K562 (cell line): ENCODE measurements at regions not wholly inside any gene's neighbourhood (a gene's known extent, or its start where the extent isn't known, plus 50 kb on each side); places are given as distances from the start of the nearest gene placed in this dataset.

Experiments used
- CBX2 ChIP-seq: fragments of 200-600 bp; sonication (generic); IDR thresholded peaks from one replicate; pipeline ENCODE4 v1.6.1; 2012; ENCODE audit warnings: mild to moderate bottlenecking, low read length, inconsistent platforms; ENCODE audit not compliant: insufficient read depth, poor library complexity, severe bottlenecking
- E2F8 ChIP-seq: fragments of 450-650 bp; IDR thresholded peaks from 2 replicates; pipeline ENCODE4 v1.7.1; 2018; ENCODE audit warnings: mild to moderate bottlenecking, low read depth; ENCODE audit not compliant: partially characterized antibody
- ESRRB ChIP-seq: fragments of 250-450 bp; sonication (Bioruptor Pico); IDR thresholded peaks from 2 replicates; pipeline ENCODE4 v1.5.0; 2020; ENCODE audit warnings: mild to moderate bottlenecking, moderate library complexity, borderline replicate concordance
- ETS2 ChIP-seq: IDR thresholded peaks from 2 replicates; pipeline ENCODE4 v1.6.1; 2016; ENCODE audit warnings: borderline replicate concordance, missing genetic modification characterization, mild to moderate bottlenecking, moderate library complexity, missing compliant biosample characterization; ENCODE audit not compliant: poor library complexity, severe bottlenecking
- FOXK2 ChIP-seq, 2 experiments: fragments of 450-650 bp; IDR thresholded peaks in 1 of 2; conservative IDR thresholded peaks in 1 of 2; 2 replicates each; pipeline ENCODE4 v1.6.1; 2016; ENCODE audit warnings: low read depth in 2 of 2, mild to moderate bottlenecking in 1 of 2
- FOXM1 ChIP-seq, 2 experiments: fragments of 450-650 bp in 1 of 2; sonication (generic) in 1 of 2; formaldehyde crosslinking in 1 of 2; IDR thresholded peaks; 2 replicates each; pipeline versions ENCODE4 v1.6.1 to v1.9.0; 2017 to 2022; ENCODE audit warnings: low read depth in 2 of 2, mild to moderate bottlenecking in 2 of 2, missing genetic modification reagents in 1 of 2, moderate library complexity in 1 of 2
- JUND ChIP-seq, 2 experiments: IDR thresholded peaks; 2 replicates in 1 of 2; 3 replicates in 1 of 2; pipeline ENCODE4 v1.6.1; 2011; ENCODE audit warnings: borderline replicate concordance in 2 of 2, low read depth in 2 of 2, low read length in 2 of 2, improper control_type of control experiment in 1 of 2, missing biosample characterization in 1 of 2, missing genetic modification characterization in 1 of 2, missing genetic modification reagents in 1 of 2
- KLF6 ChIP-seq: fragments of 250-450 bp; sonication (Bioruptor Pico); IDR thresholded peaks from 2 replicates; pipeline ENCODE4 v1.4.0; 2020; ENCODE audit warnings: mild to moderate bottlenecking, moderate library complexity, borderline replicate concordance
- MBD1 ChIP-seq: fragments of 250-450 bp; sonication (Bioruptor Pico); IDR thresholded peaks from 2 replicates; pipeline ENCODE4 v1.8.0; 2022; ENCODE audit warnings: inconsistent platforms
- MIER1 ChIP-seq: fragments of 450-650 bp; IDR thresholded peaks from 2 replicates; pipeline ENCODE4 v1.6.1; 2016; ENCODE audit warnings: antibody characterized with exemption, mild to moderate bottlenecking, low read depth
- PTRF ChIP-seq: fragments of 450-650 bp; IDR thresholded peaks from 2 replicates; pipeline ENCODE4 v1.6.1; 2016; ENCODE audit warnings: mild to moderate bottlenecking, missing genetic modification characterization, missing compliant biosample characterization
- RAD51 ChIP-seq: fragments of 450-650 bp; IDR thresholded peaks from 2 replicates; pipeline ENCODE4 v1.7.1; 2016; ENCODE audit warnings: low read depth, mild to moderate bottlenecking, borderline replicate concordance
- SMARCA4 ChIP-seq: fragments of 450-650 bp; IDR thresholded peaks from 2 replicates; pipeline ENCODE4 v1.6.1; 2016
- SP1 ChIP-seq: sonication (generic); formaldehyde crosslinking; IDR thresholded peaks from 2 replicates; pipeline ENCODE4 v1.8.1; 2022; ENCODE audit warnings: mild to moderate bottlenecking, missing genetic modification reagents
- TAF1 ChIP-seq: IDR thresholded peaks from 2 replicates; pipeline ENCODE4 v1.6.1; 2011; ENCODE audit warnings: mild to moderate bottlenecking, low read length, moderate library complexity; ENCODE audit not compliant: insufficient read depth, control insufficient read depth, severe bottlenecking; ENCODE audit errors: extremely low read depth
- TCF7L2 ChIP-seq: fragments of 150-350 bp; IDR thresholded peaks from 2 replicates; pipeline ENCODE4 v1.6.1; 2016; ENCODE audit warnings: low read depth, mild to moderate bottlenecking, low read length, moderate library complexity
- TSHZ1 ChIP-seq: fragments of 250-450 bp; sonication (Bioruptor Pico); IDR thresholded peaks from 2 replicates; pipeline ENCODE4 v1.4.0; 2020; ENCODE audit warnings: mild to moderate bottlenecking, moderate library complexity
- ZNF121 ChIP-seq: sonication (generic); formaldehyde crosslinking; conservative IDR thresholded peaks from 2 replicates; pipeline ENCODE4 v1.8.0; 2022; ENCODE audit warnings: missing genetic modification reagents
- ZNF436 ChIP-seq: fragments of 250-450, 450-650 bp; sonication (Bioruptor Pico); formaldehyde crosslinking; IDR thresholded peaks from 2 replicates; pipeline ENCODE4 v1.7.0; 2020; ENCODE audit warnings: mild to moderate bottlenecking
- ZNF507 ChIP-seq: conservative IDR thresholded peaks from 2 replicates; pipeline ENCODE4 v1.6.1; 2017; ENCODE audit warnings: missing genetic modification characterization, missing compliant biosample characterization

GRCh38 chr6:28743271-28743789, 180.5 kb downstream of the TRIM27 start (continued):
- TF ChIP-seq E2F8 (peak; percentile 14), SP1 (CRISPR knock-in tag) (no peak), SMARCA4 (peak; percentile 55; the same call in 1 of the 2 replicates), MBD1 (CRISPR knock-in tag) (no peak), TSHZ1 (CRISPR knock-in tag) (no peak), ZNF507 (tag) (no peak), ZNF436 (no peak), TAF1 (no peak), JUND (IDR thresholded peaks at IDR 0.05; ENCODE audit: borderline replicate concordance, low read depth, low read length) (no peak), JUND (tag; IDR thresholded peaks at IDR 0.05; ENCODE audit: borderline replicate concordance, low read depth, low read length) (no peak), MIER1 (0 out of 2 replicates have a peak, but pooled peaks have one; percentile 57), KLF6 (CRISPR knock-in tag) (no peak), CBX2 (no peak), FOXM1 (IDR thresholded peaks at IDR 0.05; ENCODE audit: low read depth) (0 out of 2 replicates have a peak, but pooled peaks have one; percentile 25), FOXM1 (CRISPR knock-in tag; IDR thresholded peaks at IDR 0.05; ENCODE audit: low read depth) (no peak), FOXK2 (conservative IDR thresholded peaks at IDR 0.05 in 1 of 2, IDR thresholded peaks at IDR 0.05 in 1 of 2; ENCODE audit: low read depth in 2 of 2) (peak; percentile 12 to 53; a peak in 1 of 4 replicates), RAD51 (no peak), ESRRB (no peak), ZNF121 (CRISPR knock-in tag) (no peak), PTRF (tag) (no peak), ETS2 (no peak), TCF7L2 (no peak)
